Ishikawa (cell line): ENCODE measurements at regions not wholly inside any gene's neighbourhood (a gene's known extent, or its start where the extent isn't known, plus 50 kb on each side); places are given as distances from the start of the nearest gene placed in this dataset.

Experiments used
- CREB1 ChIP-seq: IDR thresholded peaks from 2 replicates; pipeline ENCODE4 v1.6.1; 2012; ENCODE audit warnings: low read depth
- EP300 ChIP-seq: IDR thresholded peaks from 2 replicates; pipeline ENCODE4 v1.6.1; 2012; ENCODE audit warnings: borderline replicate concordance
- MAX ChIP-seq: IDR thresholded peaks from 2 replicates; pipeline ENCODE4 v1.6.1; 2012
- YY1 ChIP-seq: IDR thresholded peaks from 2 replicates; pipeline ENCODE4 v1.6.1; 2012; ENCODE audit warnings: low read depth
- TF ChIP-seq, protein P1 (sequence below): IDR thresholded peaks from 2 replicates; pipeline ENCODE4 v1.6.1; 2012; ENCODE audit warnings: low read depth, mild to moderate bottlenecking

GRCh38 chr3:146845361-146845760 lies 240.2 kb upstream of the PLSCR5 start:
- TF ChIP-seq MAX: no peak
- TF ChIP-seq EP300: no peak
- TF ChIP-seq, protein P1, sequence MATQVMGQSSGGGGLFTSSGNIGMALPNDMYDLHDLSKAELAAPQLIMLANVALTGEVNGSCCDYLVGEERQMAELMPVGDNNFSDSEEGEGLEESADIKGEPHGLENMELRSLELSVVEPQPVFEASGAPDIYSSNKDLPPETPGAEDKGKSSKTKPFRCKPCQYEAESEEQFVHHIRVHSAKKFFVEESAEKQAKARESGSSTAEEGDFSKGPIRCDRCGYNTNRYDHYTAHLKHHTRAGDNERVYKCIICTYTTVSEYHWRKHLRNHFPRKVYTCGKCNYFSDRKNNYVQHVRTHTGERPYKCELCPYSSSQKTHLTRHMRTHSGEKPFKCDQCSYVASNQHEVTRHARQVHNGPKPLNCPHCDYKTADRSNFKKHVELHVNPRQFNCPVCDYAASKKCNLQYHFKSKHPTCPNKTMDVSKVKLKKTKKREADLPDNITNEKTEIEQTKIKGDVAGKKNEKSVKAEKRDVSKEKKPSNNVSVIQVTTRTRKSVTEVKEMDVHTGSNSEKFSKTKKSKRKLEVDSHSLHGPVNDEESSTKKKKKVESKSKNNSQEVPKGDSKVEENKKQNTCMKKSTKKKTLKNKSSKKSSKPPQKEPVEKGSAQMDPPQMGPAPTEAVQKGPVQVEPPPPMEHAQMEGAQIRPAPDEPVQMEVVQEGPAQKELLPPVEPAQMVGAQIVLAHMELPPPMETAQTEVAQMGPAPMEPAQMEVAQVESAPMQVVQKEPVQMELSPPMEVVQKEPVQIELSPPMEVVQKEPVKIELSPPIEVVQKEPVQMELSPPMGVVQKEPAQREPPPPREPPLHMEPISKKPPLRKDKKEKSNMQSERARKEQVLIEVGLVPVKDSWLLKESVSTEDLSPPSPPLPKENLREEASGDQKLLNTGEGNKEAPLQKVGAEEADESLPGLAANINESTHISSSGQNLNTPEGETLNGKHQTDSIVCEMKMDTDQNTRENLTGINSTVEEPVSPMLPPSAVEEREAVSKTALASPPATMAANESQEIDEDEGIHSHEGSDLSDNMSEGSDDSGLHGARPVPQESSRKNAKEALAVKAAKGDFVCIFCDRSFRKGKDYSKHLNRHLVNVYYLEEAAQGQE: no peak
- no peak for TF ChIP-seq CREB1
- no peak for TF ChIP-seq YY1
